Activated naive CD4-positive, alpha-beta T cell treated with anti-CD3 and anti-CD28 coated beads, Interleukin-2, amount 50 U/mL, for 24 hours (primary cell): ENCODE measurements at regions not wholly inside any gene's neighbourhood (a gene's known extent, or its start where the extent isn't known, plus 50 kb on each side); places are given as distances from the start of the nearest gene placed in this dataset.

Experiments used
- H3K27ac Mint-ChIP-seq: one replicate; pipeline ENCODE4 v1.8.0; 2021; ENCODE audit warnings: mild to moderate bottlenecking, mixed read lengths
- H3K27me3 Mint-ChIP-seq: one replicate; pipeline ENCODE4 v1.8.0; 2021; ENCODE audit warnings: mixed read lengths
- H3K36me3 Mint-ChIP-seq: one replicate; pipeline ENCODE4 v1.8.0; 2021; ENCODE audit warnings: mixed read lengths
- H3K4me1 Mint-ChIP-seq: one replicate; pipeline ENCODE4 v1.8.0; 2021; ENCODE audit warnings: mixed read lengths
- H3K4me3 Mint-ChIP-seq: one replicate; pipeline ENCODE4 v1.8.0; 2021; ENCODE audit warnings: mild to moderate bottlenecking, mixed read lengths
- H3K9me3 Mint-ChIP-seq: one replicate; pipeline ENCODE4 v1.8.0; 2021; ENCODE audit warnings: mixed read lengths

- H3K4me1 Mint-ChIP-seq = no peaks in the 10 kb centered on the region
- no peaks in the 10 kb centered on the region for H3K36me3 Mint-ChIP-seq
- H3K27me3 Mint-ChIP-seq = no peaks in the 10 kb centered on the region
- H3K4me3 Mint-ChIP-seq = no peak overlapping the region
- H3K27ac Mint-ChIP-seq = no peak overlapping the region
- H3K9me3 Mint-ChIP-seq = peaks cover 14% of the 10 kb centered on the region
Measured at GRCh38 chr1:80925130-80925805, 875.5 kb upstream of the ADGRL2 start.

- H3K27ac Mint-ChIP-seq = no peak overlapping the region
- H3K36me3 Mint-ChIP-seq = no peaks in the 10 kb centered on the region
- H3K27me3 Mint-ChIP-seq = no peaks in the 10 kb centered on the region
- H3K9me3 Mint-ChIP-seq = peaks cover 14% of the 10 kb centered on the region
- H3K4me3 Mint-ChIP-seq = no peak overlapping the region
- no peaks in the 10 kb centered on the region for H3K4me1 Mint-ChIP-seq
Measured at GRCh38 chr1:80924290-80924689, 876.4 kb upstream of the ADGRL2 start.

GRCh38 chr1:80922906-80923305, 877.8 kb upstream of the ADGRL2 start:
- H3K4me3 Mint-ChIP-seq = no peak overlapping the region
- peaks cover 10% of the 10 kb centered on the region for H3K9me3 Mint-ChIP-seq
- H3K27me3 Mint-ChIP-seq = no peaks in the 10 kb centered on the region
- H3K36me3 Mint-ChIP-seq = no peaks in the 10 kb centered on the region
- H3K27ac Mint-ChIP-seq = no peak overlapping the region
- no peaks in the 10 kb centered on the region for H3K4me1 Mint-ChIP-seq

- Mint-ChIP-seq H3K9me3 (no peaks in the 10 kb centered on the region), H3K27me3 (no peaks in the 10 kb centered on the region), H3K4me1 (no peaks in the 10 kb centered on the region), H3K27ac (no peak overlapping the region), H3K36me3 (no peaks in the 10 kb centered on the region), H3K4me3 (no peak overlapping the region)
Measured at GRCh38 chr1:80919426-80919825, 881.3 kb upstream of the ADGRL2 start.

GRCh38 chr1:80918380-80918779, 882.4 kb upstream of the ADGRL2 start:
- H3K9me3 Mint-ChIP-seq = no peaks in the 10 kb centered on the region
- H3K4me1 Mint-ChIP-seq = no peaks in the 10 kb centered on the region
- H3K27me3 Mint-ChIP-seq = no peaks in the 10 kb centered on the region
- H3K36me3 Mint-ChIP-seq = no peaks in the 10 kb centered on the region
- no peak overlapping the region for H3K27ac Mint-ChIP-seq
- H3K4me3 Mint-ChIP-seq = no peak overlapping the region

GRCh38 chr1:80917826-80918225, 882.9 kb upstream of the ADGRL2 start:
- Mint-ChIP-seq H3K36me3 (no peaks in the 10 kb centered on the region), H3K9me3 (no peaks in the 10 kb centered on the region), H3K4me1 (no peaks in the 10 kb centered on the region), H3K27me3 (no peaks in the 10 kb centered on the region), H3K4me3 (no peak overlapping the region), H3K27ac (no peak overlapping the region)

DNA sequence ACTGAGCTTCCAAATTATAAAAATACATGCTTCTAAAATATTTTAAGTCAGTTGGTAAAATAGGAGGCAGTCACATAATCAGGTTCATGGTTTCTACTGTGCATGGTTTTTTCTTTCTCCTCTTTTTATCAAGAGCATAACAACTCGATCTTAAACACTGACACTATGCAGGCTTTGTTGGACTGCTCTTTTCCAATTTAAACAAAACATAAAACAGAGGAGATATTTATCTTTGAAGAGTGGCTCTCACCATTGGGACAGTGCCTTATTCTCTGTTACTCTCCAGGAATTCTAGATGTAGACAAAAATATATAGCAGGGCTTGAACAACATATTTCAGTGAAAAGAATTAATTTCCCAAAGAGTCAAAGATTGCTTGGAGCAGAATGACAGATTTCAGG, 883.5 kb upstream of the ADGRL2 start:
- H3K4me3 Mint-ChIP-seq = no peak overlapping the region
- no peaks in the 10 kb centered on the region for H3K9me3 Mint-ChIP-seq
- H3K36me3 Mint-ChIP-seq = no peaks in the 10 kb centered on the region
- no peaks in the 10 kb centered on the region for H3K27me3 Mint-ChIP-seq
- no peaks in the 10 kb centered on the region for H3K4me1 Mint-ChIP-seq
- no peak overlapping the region for H3K27ac Mint-ChIP-seq

DNA sequence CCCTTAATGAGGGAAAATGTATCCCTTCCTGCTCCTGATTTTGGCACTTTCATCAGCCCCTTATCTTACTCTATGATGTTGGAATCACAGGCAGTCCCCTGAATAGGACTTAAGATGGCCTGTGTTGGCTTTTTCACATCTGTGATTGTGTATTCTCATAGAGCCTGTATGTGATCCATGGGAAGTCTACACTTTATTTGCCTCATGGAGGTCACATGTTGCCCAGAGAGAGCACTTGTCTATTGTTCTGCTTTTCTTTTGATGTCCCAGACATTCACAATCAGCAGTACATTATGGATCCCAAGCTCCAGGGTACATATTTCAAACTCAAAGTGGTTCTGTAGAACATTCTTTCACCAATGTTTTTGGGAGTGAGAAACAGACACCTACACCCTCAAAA, 885.2 kb upstream of the ADGRL2 start:
- Mint-ChIP-seq H3K27ac (no peak overlapping the region), H3K4me1 (no peaks in the 10 kb centered on the region), H3K4me3 (no peak overlapping the region), H3K9me3 (no peaks in the 10 kb centered on the region), H3K36me3 (no peaks in the 10 kb centered on the region), H3K27me3 (no peaks in the 10 kb centered on the region)

DNA sequence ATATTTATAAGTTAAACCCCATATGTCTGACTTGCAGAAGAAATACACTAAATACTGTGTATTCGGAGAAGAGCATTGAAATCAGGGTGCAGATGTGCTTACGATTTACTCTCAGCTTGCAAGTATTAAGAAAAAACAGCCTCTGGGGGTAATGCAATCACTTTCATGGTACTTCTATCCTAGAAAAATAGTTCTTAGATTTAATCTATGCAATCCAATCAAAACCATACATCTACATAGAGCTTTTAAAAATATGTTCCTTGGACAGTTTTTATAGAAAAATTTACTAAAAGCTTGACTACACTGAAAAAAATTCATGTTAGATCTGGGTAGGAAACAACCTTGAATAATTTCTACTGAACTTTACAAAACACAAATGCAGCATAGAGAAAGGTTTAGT, 890.3 kb upstream of the ADGRL2 start:
- H3K36me3 Mint-ChIP-seq = no peaks in the 10 kb centered on the region
- H3K27ac Mint-ChIP-seq = no peak overlapping the region
- no peak overlapping the region for H3K4me3 Mint-ChIP-seq

DNA sequence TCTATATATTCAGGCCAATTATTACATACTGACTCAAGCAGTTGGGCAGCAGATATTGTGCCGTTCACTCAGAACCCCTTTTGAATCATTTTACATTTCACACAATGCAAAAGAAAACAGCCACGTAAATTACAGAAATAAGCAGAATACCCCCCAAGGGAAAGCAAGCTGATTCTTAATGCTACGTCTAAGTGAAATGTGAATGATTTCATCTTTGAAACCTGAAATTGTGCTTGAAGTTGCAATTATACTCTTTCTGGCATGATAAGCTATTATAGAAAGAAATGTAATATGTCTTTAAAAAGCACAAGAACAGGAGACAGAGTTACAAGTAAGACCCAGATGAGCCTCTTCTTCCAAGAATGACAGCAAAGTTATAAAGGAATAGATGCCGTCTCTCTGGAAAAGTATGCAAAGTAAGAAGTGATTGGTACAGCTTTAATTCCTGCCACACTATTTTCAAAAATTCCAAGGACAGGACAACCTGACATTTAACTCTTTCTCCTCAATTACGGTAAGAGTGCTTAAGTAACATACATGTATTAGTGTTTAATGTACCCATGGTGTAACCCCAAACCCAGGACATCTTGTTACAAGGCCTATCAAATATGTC, 891.5 kb upstream of the ADGRL2 start:
- no peaks in the 10 kb centered on the region for H3K9me3 Mint-ChIP-seq
- H3K27me3 Mint-ChIP-seq = no peaks in the 10 kb centered on the region
- H3K27ac Mint-ChIP-seq = no peak overlapping the region
- no peaks in the 10 kb centered on the region for H3K36me3 Mint-ChIP-seq
- no peak overlapping the region for H3K4me3 Mint-ChIP-seq
- H3K4me1 Mint-ChIP-seq = no peaks in the 10 kb centered on the region

More for the DNA sequence above, 890.3 kb upstream of the ADGRL2 start:
- Mint-ChIP-seq H3K27me3 (no peaks in the 10 kb centered on the region), H3K9me3 (no peaks in the 10 kb centered on the region), H3K4me1 (no peaks in the 10 kb centered on the region)

DNA sequence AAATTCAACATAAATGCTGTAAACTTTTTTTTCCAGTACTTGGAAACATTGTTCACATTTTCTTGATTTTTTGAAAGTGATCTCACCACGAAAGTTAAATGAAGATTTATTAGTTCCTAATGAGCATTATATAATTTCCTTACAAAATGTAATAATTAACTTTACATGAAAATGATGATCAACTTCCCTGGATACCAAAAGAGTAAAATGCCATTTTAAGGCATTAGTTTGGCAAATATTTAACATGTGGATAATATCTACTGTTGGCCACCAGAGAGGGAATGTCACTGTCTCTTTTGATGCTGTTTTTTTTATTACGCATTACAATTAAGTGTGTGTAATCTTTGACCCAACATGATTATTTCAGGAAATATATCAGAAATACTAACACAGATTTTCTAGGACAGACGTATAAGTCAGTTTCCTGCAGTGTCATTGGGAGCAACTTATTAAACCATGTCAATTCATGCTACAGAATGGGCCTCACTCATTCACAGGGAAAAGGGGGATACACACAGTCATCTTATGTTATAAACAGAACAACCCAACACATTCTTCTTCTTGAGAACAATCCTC, 903.9 kb upstream of the ADGRL2 start:
- no peak overlapping the region for H3K4me3 Mint-ChIP-seq
- H3K27me3 Mint-ChIP-seq = no peaks in the 10 kb centered on the region
- no peaks in the 10 kb centered on the region for H3K4me1 Mint-ChIP-seq
- no peaks in the 10 kb centered on the region for H3K36me3 Mint-ChIP-seq
- H3K27ac Mint-ChIP-seq = no peak overlapping the region
- H3K9me3 Mint-ChIP-seq = no peaks in the 10 kb centered on the region

DNA sequence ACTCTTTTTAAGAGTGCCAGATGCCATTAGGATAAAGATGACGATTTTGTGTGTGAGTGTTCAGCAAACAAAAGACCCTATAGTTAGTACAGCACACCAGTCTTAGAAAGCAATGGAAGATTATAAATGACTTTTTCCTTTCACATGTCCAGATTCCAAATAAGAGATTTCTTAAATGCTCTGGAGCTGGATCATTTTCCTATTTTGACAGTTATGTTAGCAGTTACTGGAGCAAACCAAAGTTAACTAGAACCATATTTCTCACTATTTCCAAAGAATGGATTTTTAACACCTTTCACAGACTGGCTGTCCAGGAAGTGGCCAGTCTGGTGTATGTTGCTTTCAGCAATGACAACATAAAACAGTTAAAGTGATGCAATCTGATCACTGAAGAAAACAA, 905.8 kb upstream of the ADGRL2 start:
- H3K9me3 Mint-ChIP-seq = no peaks in the 10 kb centered on the region
- no peaks in the 10 kb centered on the region for H3K27me3 Mint-ChIP-seq
- no peaks in the 10 kb centered on the region for H3K4me1 Mint-ChIP-seq
- H3K4me3 Mint-ChIP-seq = no peak overlapping the region
- H3K27ac Mint-ChIP-seq = no peak overlapping the region
- H3K36me3 Mint-ChIP-seq = no peaks in the 10 kb centered on the region

GRCh38 chr1:80893115-80893514, 907.6 kb upstream of the ADGRL2 start:
- Mint-ChIP-seq H3K36me3 (no peaks in the 10 kb centered on the region), H3K9me3 (no peaks in the 10 kb centered on the region), H3K27ac (no peak overlapping the region), H3K4me1 (no peaks in the 10 kb centered on the region), H3K27me3 (no peaks in the 10 kb centered on the region), H3K4me3 (no peak overlapping the region)

GRCh38 chr1:80892539-80892938, 908.2 kb upstream of the ADGRL2 start:
- H3K27ac Mint-ChIP-seq = no peak overlapping the region
- H3K27me3 Mint-ChIP-seq = no peaks in the 10 kb centered on the region
- H3K4me1 Mint-ChIP-seq = no peaks in the 10 kb centered on the region
- no peaks in the 10 kb centered on the region for H3K9me3 Mint-ChIP-seq
- H3K36me3 Mint-ChIP-seq = no peaks in the 10 kb centered on the region
- H3K4me3 Mint-ChIP-seq = no peak overlapping the region

DNA sequence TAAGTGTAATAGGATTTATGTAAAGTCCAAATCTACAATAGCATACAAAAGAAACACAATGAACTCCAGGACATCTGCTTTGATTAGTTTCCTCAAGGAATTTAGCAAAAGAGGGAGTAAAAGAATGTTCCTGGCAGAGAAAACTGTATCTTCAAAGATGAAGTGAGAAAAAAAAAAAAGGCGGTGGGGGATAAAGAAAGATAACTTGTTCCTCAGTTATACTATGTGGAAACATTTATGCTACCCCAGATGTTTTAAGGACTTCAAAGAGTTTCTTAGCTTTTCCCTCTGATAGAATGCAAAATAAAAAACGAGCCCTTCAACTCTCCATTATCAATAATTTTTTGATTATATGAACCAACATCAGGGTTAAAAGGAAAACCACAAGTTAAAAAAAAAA, 908.9 kb upstream of the ADGRL2 start:
- Mint-ChIP-seq H3K4me1 (no peaks in the 10 kb centered on the region), H3K27me3 (no peaks in the 10 kb centered on the region), H3K9me3 (no peaks in the 10 kb centered on the region), H3K36me3 (no peaks in the 10 kb centered on the region), H3K27ac (no peak overlapping the region), H3K4me3 (no peak overlapping the region)

GRCh38 chr1:80882553-80882952, 918.2 kb upstream of the ADGRL2 start:
- no peak overlapping the region for H3K4me3 Mint-ChIP-seq
- H3K9me3 Mint-ChIP-seq = no peaks in the 10 kb centered on the region
- no peak overlapping the region for H3K27ac Mint-ChIP-seq

More at GRCh38 chr1:80882553-80882952, 918.2 kb upstream of the ADGRL2 start:
- Mint-ChIP-seq H3K27me3 (no peaks in the 10 kb centered on the region), H3K36me3 (no peaks in the 10 kb centered on the region), H3K4me1 (no peaks in the 10 kb centered on the region)
